GM21367 (cell line): ENCODE measurements at regions not wholly inside any gene's neighbourhood (a gene's known extent, or its start where the extent isn't known, plus 50 kb on each side); places are given as distances from the start of the nearest gene placed in this dataset.

Source experiments
- ATAC-seq: cut with Tn5 transposase; IDR thresholded peaks from one replicate; pipeline ENCODE4 v1.9.1; 2021; ENCODE audit not compliant: unreplicated experiment

- no peak for ATAC-seq
These were observed 538.6 kb upstream of the JARID2 start for GRCh38 chr6:14707276-14707675.

- ATAC-seq: no peak
These were observed 537.9 kb upstream of the JARID2 start for GRCh38 chr6:14707971-14708465.

- no peak for ATAC-seq
These were observed 536.7 kb upstream of the JARID2 start for GRCh38 chr6:14709066-14709670.

GRCh38 chr6:14709900-14710299 is 536.0 kb upstream of the JARID2 start:
- no peak for ATAC-seq

- no peak for ATAC-seq
These were observed 535.4 kb upstream of the JARID2 start for GRCh38 chr6:14710421-14710820.

- ATAC-seq: no peak
These were observed 534.7 kb upstream of the JARID2 start for GRCh38 chr6:14711056-14711703.

- ATAC-seq: no peak
These were observed 534.0 kb upstream of the JARID2 start for GRCh38 chr6:14711704-14712379.

GRCh38 chr6:14713008-14713960 is 532.6 kb upstream of the JARID2 start:
- ATAC-seq: no peak

GRCh38 chr6:14713966-14714631 is 531.8 kb upstream of the JARID2 start:
- no peak for ATAC-seq

- ATAC-seq: no peak
These were observed 530.8 kb upstream of the JARID2 start for GRCh38 chr6:14715076-14715475.

GRCh38 chr6:14716499-14717146 is 529.2 kb upstream of the JARID2 start:
- no peak for ATAC-seq

GRCh38 chr6:14717307-14717706 is 528.6 kb upstream of the JARID2 start:
- no peak for ATAC-seq

- ATAC-seq: no peak
These were observed 527.0 kb upstream of the JARID2 start for GRCh38 chr6:14718861-14719260.

- no peak for ATAC-seq
These were observed 526.6 kb upstream of the JARID2 start for GRCh38 chr6:14719270-14719669.

- no peak for ATAC-seq
These were observed 525.3 kb upstream of the JARID2 start for GRCh38 chr6:14720411-14721102.

GRCh38 chr6:14721103-14721758 is 524.6 kb upstream of the JARID2 start:
- no peak for ATAC-seq

- no peak for ATAC-seq
These were observed 523.8 kb upstream of the JARID2 start for GRCh38 chr6:14722001-14722562.

- no peak for ATAC-seq
These were observed 523.2 kb upstream of the JARID2 start for GRCh38 chr6:14722704-14723103.
